ENCODE measurements at regions not wholly inside any gene's neighbourhood (a gene's known extent, or its start where the extent isn't known, plus 50 kb on each side); places are given as distances from the start of the nearest gene placed in this dataset.

GRCh38 chr6:126094411-126094810 lies 108.1 kb downstream of the TRMT11 start:
- TF ChIP-seq CTCF (IDR thresholded peaks at IDR 0.05) (no peak), EP300 (IDR thresholded peaks at IDR 0.05) (no peak)
